ENCODE measurements at regions not wholly inside any gene's neighbourhood (a gene's known extent, or its start where the extent isn't known, plus 50 kb on each side); places are given as distances from the start of the nearest gene placed in this dataset.

DNA sequence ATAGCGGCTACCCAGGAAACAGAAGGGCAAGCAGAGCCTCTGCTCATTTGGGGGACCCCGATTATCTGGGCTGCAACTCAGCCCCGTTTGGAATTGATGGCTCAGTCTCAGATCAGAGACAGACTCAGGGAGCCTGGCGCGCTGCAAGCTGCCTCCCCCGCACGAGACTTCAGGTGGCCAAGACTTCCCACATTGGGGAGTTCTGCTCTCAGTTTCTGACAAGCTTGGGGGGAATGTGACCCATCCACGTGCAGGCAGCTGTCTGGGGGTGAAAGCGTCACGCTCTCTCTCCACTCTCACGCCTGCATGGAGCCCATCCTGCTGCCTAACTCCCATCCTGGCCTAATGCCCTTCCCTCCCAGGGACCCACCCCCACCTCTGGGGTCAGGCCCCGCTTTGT is 157.6 kb upstream of the GSE1 start:
- TF ChIP-seq TCF7L2 (IDR thresholded peaks at IDR 0.05; ENCODE audit: low read depth, low read length) (no peak), SIN3A (IDR thresholded peaks at IDR 0.05; ENCODE audit: borderline replicate concordance, insufficient read depth, low read depth, low read length) (no peak), POLR2AphosphoS5 (IDR thresholded peaks at IDR 0.05; ENCODE audit: low read depth, low read length) (no peak)
- TF ChIP-seq, protein P1, sequence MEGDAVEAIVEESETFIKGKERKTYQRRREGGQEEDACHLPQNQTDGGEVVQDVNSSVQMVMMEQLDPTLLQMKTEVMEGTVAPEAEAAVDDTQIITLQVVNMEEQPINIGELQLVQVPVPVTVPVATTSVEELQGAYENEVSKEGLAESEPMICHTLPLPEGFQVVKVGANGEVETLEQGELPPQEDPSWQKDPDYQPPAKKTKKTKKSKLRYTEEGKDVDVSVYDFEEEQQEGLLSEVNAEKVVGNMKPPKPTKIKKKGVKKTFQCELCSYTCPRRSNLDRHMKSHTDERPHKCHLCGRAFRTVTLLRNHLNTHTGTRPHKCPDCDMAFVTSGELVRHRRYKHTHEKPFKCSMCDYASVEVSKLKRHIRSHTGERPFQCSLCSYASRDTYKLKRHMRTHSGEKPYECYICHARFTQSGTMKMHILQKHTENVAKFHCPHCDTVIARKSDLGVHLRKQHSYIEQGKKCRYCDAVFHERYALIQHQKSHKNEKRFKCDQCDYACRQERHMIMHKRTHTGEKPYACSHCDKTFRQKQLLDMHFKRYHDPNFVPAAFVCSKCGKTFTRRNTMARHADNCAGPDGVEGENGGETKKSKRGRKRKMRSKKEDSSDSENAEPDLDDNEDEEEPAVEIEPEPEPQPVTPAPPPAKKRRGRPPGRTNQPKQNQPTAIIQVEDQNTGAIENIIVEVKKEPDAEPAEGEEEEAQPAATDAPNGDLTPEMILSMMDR (IDR thresholded peaks at IDR 0.05), result no peak
- TF ChIP-seq, protein P2, sequence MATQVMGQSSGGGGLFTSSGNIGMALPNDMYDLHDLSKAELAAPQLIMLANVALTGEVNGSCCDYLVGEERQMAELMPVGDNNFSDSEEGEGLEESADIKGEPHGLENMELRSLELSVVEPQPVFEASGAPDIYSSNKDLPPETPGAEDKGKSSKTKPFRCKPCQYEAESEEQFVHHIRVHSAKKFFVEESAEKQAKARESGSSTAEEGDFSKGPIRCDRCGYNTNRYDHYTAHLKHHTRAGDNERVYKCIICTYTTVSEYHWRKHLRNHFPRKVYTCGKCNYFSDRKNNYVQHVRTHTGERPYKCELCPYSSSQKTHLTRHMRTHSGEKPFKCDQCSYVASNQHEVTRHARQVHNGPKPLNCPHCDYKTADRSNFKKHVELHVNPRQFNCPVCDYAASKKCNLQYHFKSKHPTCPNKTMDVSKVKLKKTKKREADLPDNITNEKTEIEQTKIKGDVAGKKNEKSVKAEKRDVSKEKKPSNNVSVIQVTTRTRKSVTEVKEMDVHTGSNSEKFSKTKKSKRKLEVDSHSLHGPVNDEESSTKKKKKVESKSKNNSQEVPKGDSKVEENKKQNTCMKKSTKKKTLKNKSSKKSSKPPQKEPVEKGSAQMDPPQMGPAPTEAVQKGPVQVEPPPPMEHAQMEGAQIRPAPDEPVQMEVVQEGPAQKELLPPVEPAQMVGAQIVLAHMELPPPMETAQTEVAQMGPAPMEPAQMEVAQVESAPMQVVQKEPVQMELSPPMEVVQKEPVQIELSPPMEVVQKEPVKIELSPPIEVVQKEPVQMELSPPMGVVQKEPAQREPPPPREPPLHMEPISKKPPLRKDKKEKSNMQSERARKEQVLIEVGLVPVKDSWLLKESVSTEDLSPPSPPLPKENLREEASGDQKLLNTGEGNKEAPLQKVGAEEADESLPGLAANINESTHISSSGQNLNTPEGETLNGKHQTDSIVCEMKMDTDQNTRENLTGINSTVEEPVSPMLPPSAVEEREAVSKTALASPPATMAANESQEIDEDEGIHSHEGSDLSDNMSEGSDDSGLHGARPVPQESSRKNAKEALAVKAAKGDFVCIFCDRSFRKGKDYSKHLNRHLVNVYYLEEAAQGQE (IDR thresholded peaks at IDR 0.05; ENCODE audit: insufficient read depth in 1 of 2, low read depth in 2 of 2, low read length in 1 of 2), result no peak
- intact Hi-C loops (cut with micrococcal nuclease; ENCODE audit: unreplicated experiment), result no loop called here
- no peaks in the 10 kb centered on the region for H3K36me3 ChIP-seq (ENCODE audit: control insufficient read depth, insufficient read depth, low read length)
- peaks cover 39% of the 10 kb centered on the region for H3K4me1 ChIP-seq (ENCODE audit: control insufficient read depth, insufficient read depth, low read length)
- ChIA-PET CTCF (no interaction called here), POLR2A (no interaction called here)
- H3K27ac ChIP-seq (ENCODE audit: low read length), result no peak overlapping the region
- in situ Hi-C loops (cut with HindIII; ENCODE audit: low pct_unique_long_range_greater_than_20kb, low sequenced_read_pairs), result no loop called here
- H3K9me3 ChIP-seq (ENCODE audit: control insufficient read depth, insufficient read depth, low read depth, low read length), result no peaks in the 10 kb centered on the region
- DNase-seq (ENCODE audit: low read depth, low spot score) (no peak), ATAC-seq (no peak)
- H3K27me3 ChIP-seq (ENCODE audit: control insufficient read depth, insufficient read depth, low read length), result no peaks in the 10 kb centered on the region
- BruUV-seq (replicated peaks), result no TSS peak
- H3K4me3 ChIP-seq (ENCODE audit: low read depth in 2 of 2, low read length in 2 of 2), result no peak overlapping the region

DNA sequence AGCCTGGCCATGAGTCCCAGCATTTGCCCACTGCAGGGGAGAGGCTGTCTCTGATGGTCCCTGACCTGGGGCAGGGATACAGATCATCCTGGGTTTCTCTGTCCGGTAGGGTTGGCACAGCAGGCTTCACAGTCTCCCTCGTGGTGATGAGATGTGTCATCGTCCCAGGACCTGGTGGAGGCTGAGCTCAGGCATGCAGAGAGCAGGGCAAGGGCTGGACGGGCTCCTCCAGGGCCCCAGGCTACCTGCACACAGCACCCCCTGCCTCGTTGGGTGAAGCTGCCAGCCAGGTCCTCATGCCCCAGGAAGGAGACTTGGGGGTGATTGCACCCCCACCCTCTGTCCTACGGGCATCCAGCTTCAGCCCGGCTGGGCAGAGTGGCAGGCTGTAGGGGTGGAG is 155.8 kb upstream of the GSE1 start:
- peak overlapping the region; percentile 7; the same call in 1 of the 2 replicates for H3K27ac ChIP-seq (ENCODE audit: low read length)
- ChIA-PET POLR2A (no interaction called here), CTCF (no interaction called here)
- no peaks in the 10 kb centered on the region for H3K36me3 ChIP-seq (ENCODE audit: control insufficient read depth, insufficient read depth, low read length)
- no TSS peak for BruUV-seq (replicated peaks)
- peaks cover 56% of the 10 kb centered on the region for H3K4me1 ChIP-seq (ENCODE audit: control insufficient read depth, insufficient read depth, low read length)
- H3K27me3 ChIP-seq (ENCODE audit: control insufficient read depth, insufficient read depth, low read length), result no peaks in the 10 kb centered on the region
- H3K9me3 ChIP-seq (ENCODE audit: control insufficient read depth, insufficient read depth, low read depth, low read length), result no peaks in the 10 kb centered on the region
- H3K4me3 ChIP-seq (ENCODE audit: low read depth in 2 of 2, low read length in 2 of 2), result no peak overlapping the region
- in situ Hi-C loops (cut with HindIII; ENCODE audit: low pct_unique_long_range_greater_than_20kb, low sequenced_read_pairs), result no loop called here
- DNase-seq (ENCODE audit: low read depth, low spot score) (no peak), ATAC-seq (peak; percentile 61)
- TF ChIP-seq, protein P2 (IDR thresholded peaks at IDR 0.05; ENCODE audit: insufficient read depth in 1 of 2, low read depth in 2 of 2, low read length in 1 of 2), result no peak
- no peak for TF ChIP-seq POLR2AphosphoS5 (IDR thresholded peaks at IDR 0.05; ENCODE audit: low read depth, low read length)
- TF ChIP-seq, protein P1 (IDR thresholded peaks at IDR 0.05), result no peak
- no peak for TF ChIP-seq SIN3A (IDR thresholded peaks at IDR 0.05; ENCODE audit: borderline replicate concordance, insufficient read depth, low read depth, low read length)
- no peak for TF ChIP-seq TCF7L2 (IDR thresholded peaks at IDR 0.05; ENCODE audit: low read depth, low read length)
- intact Hi-C loops (cut with micrococcal nuclease; ENCODE audit: unreplicated experiment), result no loop called here
